Daoy (cell line): ENCODE measurements at regions not wholly inside any gene's neighbourhood (a gene's known extent, or its start where the extent isn't known, plus 50 kb on each side); places are given as distances from the start of the nearest gene placed in this dataset.
"Not testable (repeated sequence)": the region's sequence is repeated elsewhere in the genome, so short reads cannot be mapped to it uniquely, and the experiment has no call there.

Source experiments
- DNase-seq: peaks from one replicate; pipeline ENCODE4 v3.0.0-alpha.2; 2015; ENCODE audit warnings: low read depth

DNA sequence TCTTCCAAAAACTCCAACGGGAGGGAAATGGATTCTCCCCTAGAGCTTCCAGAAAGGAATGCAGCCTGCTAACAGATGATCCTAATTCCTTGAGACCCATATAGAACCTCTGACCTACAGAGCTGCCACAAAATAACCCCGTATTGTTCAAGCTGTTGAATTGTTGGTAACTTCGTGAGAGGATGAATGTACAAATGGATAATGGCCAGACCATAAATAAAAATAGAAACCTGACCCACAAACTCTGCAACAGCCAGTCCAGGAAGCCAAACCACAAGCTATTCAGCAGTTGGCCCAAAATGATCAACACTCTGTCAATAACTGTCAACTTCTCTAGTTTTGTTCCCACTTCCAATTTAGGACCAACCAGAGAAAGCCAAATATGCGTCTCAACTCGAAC lies 414.0 kb upstream of the ZNF717 start:
- DNase-seq = no peak

DNA sequence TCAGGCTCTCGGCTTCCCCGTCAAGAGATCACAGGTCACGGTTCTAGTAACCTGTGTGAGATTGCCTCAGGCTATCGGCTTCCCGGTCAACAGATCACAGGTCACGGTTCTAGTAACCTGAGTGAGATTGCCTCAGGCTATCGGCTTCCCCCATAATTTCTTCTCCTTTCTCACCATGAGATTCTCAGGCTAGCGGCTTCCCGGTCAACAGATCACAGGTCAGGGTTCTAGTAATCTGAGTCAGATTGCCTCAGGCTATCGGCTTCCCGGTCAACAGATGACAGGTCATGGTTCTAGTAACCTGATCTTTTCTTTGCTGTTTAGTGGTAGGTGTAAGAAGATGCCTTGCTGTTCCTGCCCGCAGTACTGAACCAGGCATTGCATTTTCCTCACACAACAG lies 418.2 kb upstream of the ZNF717 start:
- DNase-seq = no peak

DNA sequence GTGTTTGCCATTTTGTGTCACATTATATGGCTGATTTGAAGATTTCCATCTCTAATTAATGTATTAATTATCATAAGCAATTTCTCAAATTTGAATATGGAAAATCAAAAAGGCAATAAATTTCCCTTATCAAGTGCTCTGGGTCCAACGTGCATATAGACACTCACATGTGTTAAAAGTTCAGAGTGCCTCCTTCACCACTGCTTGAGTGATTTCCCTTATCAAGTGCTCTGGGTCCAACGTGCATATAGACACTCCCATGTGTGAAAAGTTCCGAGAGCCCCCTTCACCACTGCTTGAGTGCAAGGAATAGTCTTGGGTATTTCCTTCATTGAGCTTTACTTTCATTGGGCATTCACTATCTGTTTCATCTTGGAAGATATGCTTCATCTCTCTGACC lies 421.0 kb upstream of the ZNF717 start:
- no peak for DNase-seq

DNA sequence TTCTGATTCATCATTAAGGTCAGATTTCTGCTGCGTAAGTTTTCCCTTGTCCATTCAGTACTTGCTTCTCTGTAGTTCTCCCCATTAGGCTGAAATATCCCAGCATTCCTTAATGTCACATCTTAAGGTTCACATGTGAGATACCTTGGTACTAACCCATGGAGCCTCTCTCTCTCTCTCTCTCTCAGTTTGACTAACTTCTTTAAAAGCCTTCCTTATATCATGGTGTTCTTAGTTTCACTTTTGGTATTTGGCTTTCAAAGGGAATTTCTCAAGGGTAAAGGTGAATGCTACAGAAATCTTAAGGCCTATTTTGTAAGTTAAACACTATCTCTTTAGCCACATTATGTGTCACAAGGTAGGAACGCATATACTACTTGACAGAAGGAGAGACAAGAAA lies 427.3 kb upstream of the ZNF717 start:
- DNase-seq = no peak

DNA sequence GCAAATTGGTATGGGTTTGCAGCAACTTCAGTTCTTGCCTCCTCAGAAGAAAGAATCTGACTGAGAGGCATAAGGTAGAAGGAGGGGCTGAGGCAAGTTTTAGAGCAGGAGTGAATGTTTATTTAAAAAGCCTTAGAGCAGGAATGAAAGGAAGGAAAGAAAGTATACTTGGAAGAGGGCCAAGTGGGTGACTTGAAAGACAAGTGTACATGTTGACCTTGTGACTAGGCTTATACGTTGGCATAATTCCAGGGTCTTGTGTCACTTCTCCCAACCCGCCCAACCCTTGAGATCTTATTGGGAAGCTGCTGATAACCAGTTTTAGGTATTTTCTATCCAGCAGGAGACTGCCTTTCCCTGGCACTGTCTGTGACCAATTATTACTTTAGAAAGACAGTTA lies 436.9 kb upstream of the ZNF717 start:
- DNase-seq = no peak

DNA sequence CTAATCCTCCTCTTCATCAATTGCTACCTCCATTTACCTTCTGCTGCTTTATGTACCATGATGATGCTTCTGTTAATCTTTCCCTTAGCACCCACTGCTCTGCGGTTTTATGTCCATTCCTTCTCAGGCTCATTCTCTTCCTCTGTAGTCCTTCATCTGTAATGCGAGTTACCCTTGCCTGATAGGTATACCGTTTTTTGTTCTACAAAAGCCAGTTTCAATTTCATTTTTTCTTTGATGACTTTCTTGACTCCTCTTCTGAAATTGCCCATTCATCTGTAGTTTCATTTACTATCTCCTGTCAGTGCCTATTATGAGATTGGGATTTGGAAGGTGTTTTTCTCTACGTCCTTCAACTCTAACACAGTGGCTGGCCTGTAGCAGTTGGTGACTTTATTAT lies 445.9 kb upstream of the ZNF717 start:
- no peak for DNase-seq

DNA sequence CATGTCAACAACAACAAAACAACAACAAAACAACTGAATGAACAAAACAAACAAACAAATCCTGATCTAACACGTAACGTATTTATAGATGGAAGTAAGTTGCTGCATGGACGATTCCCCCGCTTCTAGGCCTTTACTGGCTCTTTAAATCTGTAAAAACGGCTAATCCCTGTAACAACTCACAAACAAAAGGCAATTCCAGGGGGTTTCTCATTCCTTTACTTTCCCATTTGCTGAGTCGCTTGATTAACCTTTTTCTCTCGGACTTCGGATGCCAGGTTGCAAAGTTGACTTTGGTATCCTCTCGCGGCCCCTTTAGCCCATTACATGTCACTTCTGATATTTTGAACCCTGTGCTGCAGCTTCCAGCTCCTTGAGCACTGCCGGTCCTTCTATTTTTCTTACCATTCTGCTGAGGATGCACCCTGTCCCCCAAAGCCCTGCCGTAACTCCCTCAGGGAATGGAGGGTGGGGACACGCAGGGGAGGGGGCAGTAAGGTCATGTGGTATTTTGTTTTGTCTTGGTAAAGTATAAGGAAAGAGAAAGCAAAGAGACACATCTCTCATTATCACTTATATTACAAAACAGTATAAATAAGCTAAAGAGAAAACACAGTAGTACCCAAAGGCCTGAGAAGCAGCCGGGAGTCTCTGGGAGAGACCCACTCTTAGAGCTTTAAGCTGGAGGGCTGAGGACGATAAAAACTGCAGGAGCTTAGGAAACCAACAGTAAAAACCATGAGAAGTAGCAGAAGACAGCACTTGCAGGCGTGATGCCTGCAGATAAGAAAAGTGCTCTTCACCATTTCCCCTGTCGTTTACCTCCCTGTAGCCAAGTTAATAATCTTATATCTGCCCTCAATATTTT lies 457.8 kb upstream of the ZNF717 start:
- DNase-seq = no peak

DNA sequence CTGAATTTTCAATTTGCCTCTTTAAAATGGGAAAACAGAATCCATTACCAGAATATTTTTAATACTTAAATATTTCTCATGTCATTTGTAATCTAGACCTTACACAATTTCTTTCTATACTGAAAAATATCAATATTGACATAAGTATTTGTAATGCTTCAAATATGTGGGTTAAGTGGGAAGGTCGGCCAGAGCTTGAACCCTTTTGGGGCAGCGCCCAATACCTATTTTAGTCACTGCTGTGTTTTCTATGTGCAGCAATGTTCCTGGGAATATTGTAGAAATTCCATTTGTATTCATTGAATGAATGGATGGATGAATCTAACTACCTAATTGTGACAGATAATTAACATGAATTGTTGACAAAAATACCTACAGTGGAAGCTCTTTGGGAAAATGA lies 459.7 kb upstream of the ZNF717 start:
- DNase-seq = no peak

DNA sequence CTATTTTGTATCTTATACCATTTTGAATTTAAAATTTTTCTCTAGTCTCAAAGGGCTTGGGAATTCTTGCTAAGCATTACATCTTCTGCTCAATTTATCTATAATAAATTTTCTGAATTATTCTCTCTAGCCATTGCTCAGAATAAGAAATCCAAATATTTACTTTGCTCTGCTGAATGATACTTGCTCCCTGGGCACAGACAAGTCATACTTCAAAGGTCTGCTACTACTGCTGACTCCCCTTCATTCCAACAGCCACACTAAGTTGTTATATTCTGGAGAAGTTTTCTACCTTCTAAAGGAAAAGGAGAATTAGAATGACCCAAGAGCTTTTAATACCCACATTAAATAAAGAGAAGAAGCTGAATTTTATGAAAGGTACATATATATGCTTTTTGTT lies 460.3 kb upstream of the ZNF717 start:
- no peak for DNase-seq

DNA sequence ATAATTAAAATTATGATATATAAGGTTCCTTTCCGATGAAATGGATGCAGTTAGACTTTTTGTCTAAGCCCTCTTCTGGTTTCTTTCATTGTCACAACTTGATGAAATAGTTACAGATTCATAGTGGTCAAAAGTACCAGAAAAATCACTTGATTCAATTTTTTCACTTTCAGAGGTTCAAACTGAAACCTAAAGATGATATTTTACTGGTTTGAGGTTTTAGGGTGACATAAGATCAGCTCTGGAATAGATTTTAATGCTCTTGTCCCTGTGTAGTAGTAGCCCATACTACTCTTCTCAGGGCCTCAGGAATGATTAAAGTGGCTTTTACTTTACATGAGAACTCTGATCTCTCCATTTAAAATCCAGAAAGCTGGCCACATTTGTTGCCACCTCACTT lies 479.1 kb upstream of the ZNF717 start:
- DNase-seq = no peak

DNA sequence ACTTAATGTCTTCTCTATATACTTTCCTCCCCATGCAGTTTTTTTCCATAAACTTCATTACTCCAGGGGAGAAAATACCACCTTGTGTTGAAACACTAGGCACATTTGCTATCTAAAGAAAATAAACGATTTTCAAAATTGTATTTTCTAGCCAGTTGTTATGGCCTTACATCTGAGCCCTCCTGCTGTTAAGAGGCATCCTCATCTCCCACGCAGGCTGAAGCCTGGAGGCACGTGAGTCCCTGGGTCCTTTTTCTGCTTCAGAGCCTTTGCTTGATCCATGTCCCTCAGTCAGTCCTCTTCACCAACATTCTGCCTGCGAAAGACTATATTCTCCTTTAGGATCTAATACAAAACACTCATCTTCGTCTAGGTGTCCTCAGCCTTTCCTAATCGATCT lies 479.6 kb upstream of the ZNF717 start:
- DNase-seq = no peak

DNA sequence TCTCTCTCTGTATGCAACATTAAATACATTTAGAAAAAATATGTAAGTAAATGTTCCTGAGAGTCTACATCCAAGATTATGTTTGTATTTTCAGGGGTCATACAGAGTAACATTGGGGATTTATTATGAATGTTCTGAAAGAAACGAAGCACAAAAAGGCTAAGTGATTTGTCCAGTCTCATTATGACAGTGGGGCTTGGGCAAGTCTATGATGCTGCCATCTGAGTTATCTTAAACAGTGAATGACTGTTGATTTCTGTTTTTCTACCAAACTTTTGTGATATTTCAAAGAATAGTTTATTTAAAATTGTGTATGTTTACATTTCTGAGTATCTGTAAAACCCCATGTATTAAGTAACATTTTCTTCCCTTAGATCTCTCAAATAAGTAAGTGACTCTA lies 481.2 kb upstream of the ZNF717 start:
- no peak for DNase-seq

DNA sequence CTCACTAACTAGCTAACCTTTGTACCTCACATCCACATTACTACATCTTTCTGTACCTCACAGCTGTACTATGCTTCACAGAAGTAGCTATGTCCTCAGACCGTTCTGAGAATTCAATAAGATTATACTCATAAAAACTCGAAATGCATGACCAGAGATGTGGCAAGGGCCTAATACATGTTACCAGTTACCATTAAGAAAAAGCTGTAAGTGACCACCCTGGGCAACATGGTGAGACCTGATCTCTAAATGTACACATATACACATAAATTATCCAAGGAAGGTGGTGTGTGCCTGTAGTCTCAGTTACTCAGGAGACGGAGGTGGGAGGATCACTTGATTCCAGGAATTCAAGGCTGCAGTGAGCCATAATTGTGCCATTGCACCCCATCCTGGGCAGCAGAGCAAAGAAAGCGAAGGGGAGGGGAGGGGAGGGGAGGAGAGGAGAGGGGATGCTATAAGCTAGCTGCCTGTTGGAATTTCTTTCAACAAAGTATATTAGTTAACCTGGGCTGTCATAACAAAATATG lies 482.6 kb upstream of the ZNF717 start:
- DNase-seq = no peak

DNA sequence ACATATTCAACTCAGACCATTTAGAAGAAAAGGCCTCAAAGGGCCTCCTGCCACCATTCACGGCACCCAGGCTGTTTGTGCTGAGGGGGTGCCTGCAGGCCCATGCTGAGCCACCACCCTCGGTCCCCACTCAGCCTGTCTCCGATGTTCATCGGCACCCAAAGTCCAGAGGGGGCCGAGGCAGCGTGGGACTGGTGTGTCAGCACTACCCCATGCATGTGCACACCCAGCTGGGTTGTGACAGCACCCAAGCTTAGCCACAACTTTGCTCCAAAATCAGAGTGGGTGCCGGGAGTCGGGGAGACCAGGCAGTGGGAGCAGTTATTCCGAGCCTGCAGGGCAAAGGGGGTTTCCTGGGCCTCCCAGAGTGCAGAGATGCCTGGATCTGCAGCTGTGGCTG lies 508.5 kb upstream of the ZNF717 start:
- no peak for DNase-seq

DNA sequence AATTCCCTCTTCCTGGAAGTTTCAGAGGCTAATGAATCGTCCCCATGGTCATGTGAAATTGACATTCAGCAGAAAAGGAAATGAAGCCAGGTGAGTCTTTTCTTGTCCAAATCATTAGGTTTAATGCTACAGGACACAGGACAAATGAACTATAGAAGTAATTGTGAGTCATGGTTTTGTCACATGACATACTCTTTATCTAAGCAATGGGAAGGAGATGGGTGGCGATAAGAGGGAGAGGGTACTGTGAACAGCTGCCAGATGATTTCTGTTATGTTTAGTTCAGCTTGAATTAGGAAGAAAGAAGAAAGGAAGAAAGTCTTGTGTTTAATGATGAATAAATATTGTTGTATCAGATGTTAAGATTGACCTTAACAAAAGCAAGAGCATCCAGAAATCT lies 515.4 kb upstream of the ZNF717 start:
- DNase-seq = no peak

DNA sequence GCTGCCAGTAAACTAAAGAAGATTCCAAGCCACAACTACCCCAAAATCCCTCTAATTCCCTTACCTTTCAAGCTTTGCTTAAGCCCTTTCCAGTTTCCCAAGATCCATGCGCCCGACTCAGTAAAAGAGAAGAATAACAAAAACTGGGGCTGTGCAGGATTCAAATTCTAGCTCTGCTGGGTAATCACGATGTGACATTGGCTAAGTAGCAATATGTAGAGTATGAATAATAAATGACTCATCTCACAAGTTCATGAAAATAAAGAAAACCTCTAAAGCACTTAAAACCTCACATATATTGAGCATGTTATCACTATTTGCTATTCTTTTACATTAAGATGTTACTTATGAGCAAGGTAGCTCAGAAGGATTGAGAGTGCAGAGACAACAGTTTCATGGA lies 522.2 kb upstream of the ZNF717 start:
- no peak for DNase-seq

DNA sequence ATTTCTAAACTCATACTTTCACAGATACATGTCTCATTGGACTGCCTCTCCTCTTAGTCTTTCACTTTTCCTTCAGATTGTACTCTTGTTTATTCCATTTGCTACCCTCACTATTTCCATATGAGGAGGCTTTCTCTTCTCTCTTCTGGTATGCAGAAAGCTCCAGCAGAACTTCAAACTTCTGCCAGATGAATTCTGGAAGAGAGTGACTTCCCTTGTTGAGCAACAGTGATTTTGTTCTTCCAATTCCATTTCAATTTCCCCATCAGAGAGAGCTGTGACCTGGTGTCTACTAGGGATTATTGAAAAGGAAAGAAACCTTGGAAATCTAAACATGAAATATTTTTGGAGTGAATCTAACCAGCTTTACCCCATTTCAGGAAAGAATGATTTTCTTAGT lies 523.2 kb upstream of the ZNF717 start:
- DNase-seq = no peak

DNA sequence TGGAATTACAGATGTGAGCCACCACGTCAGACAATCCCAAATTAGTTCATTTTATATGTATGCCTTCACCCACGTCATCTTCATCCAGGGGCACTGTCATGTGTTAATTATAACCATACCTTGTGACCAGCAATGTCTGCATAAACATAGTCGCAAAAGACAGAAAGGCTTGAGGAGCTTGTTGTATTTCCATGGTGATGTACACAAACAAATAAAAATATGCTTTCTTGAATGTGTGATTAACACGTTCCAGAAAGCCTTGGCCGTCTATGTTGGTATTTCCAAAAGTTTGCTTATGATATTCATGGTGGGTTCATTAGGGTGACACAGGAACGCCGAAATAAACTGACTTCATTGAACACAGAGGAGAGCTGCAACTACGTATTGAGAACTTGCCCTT lies 524.7 kb upstream of the ZNF717 start:
- DNase-seq = no peak

DNA sequence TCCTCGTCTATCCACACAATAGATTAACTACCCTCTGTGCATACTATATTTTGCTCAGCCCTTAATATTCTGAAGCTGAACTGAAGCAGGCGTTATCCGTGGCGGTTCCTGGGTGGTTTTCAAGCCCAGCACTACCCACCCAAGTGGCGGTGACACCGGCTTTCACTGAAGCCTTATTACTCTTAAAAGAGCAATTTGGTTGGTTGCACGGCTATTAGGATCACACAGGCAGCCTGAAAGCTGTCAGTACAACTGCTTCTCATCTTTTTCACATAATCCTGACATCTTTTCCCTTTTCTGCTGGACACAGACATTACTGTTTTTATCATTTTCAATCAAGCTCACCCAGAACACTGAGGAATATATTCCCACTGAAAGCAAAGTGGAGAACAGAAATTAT lies 525.3 kb upstream of the ZNF717 start:
- no peak for DNase-seq

DNA sequence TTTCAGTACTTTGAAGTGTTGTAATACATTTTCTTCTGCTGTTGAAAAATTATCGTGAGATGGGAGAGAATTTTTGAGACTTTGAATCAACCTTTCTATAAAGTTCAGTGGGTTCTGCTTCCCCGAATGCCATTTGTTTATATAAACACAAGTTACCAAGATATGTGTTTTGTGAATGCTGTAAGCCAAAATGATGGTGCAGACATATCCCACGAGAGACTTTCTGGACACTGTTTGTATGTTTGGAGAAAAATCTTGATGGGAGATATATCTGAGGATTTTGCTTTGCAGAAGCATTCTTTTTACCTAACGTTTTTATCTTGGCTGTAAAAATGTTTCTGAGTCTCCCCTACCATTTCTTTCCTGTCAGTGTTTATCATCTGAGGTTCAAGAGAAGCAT lies 526.6 kb upstream of the ZNF717 start:
- DNase-seq = no peak

DNA sequence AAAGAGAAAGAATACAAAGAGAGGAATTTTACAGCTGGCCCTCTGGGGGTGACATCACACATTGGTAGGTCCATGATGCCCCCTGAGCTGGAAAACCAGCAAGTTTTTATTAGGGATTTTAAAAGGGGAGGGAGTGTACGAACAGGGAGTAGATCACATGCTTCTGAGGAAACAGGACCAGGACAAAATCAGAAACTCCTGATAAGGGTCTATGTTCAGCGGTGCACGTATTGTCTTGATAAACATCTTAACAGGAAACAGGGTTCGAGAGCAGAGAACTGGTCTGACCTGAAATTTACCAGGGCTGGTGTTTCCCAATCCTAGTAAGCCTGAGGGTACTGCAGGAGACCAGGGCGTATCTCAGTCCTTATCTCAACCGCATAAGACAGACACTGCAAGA lies 530.6 kb upstream of the ZNF717 start:
- not testable (repeated sequence) for DNase-seq

DNA sequence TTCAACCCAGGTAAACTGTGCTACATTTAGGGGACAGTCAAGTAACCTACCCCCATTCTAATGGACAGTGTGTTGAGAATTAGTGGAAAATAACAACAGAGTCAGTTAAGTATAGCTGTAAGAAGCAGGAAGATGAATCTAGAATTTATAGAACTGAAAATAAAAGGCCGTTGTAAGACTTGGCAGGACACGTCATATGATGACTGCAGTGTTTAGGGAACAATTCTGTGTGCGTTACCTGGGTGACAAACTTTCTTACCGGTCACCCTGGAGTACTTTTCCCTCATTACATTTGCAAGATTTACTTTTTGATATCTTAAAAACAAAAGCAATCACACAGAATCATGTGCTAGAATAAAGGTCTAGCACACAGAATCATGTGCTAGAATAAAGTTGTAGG lies 536.3 kb upstream of the ZNF717 start:
- DNase-seq = no peak

DNA sequence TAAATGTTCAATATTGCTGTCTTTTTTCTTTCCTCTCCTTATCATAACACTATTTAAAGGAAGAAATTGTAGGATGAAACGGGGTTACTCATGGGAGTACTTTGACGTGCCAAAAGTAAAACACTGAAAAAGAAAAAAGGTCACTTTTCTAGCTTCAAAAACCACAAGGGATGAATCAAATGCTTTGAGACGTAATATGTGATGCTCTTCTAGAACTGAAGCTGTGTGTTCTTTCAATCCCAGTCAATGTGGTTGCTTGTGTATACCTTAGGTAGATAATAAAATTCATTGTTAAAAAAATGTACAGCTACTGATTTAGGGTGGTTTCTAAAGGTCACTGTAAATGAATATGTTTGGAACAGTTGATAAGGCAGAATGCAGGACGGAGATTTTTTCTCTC lies 538.8 kb upstream of the ZNF717 start:
- no peak for DNase-seq

DNA sequence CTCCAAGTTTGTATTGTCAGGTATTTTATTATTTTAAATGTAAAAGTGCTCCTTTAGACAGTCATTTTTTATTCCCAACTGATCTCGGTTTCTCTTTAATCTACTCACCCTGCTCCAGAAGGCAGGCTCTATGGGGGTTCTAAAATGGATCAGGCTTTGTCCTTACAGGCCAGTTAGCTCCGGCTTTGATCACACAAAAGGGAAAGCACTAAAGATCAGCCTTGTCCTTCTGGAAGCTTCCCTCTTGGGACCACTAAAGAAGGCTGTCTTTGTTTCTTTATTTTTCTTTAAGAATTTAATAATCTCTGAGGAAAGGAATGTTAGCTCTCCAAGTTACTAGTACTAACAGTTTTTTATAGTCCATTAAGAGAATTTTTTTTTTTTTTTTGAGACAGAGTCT lies 560.5 kb upstream of the ZNF717 start:
- no peak for DNase-seq
